Esophagus squamous epithelium (tissue), 5 donors: ENCODE measurements at regions not wholly inside any gene's neighbourhood (a gene's known extent, or its start where the extent isn't known, plus 50 kb on each side); places are given as distances from the start of the nearest gene placed in this dataset.

Experiments used
- DNase-seq: peaks from one replicate; lab custom pipeline; 2025; lab: John Stamatoyannopoulos, UW
- H3K27ac ChIP-seq, 4 donors: fragments of 200-600 bp; sonication (generic); one replicate each; pipeline ENCODE4 v1.5.1; 2016 to 2019; ENCODE audit warnings: mild to moderate bottlenecking in 1 of 4
- H3K27me3 ChIP-seq, 4 donors: fragments of 200-600 bp; sonication (generic); 1 replicate in 3 of 4; 2 replicates in 1 of 4; pipeline versions ENCODE4 v1.5.1 to v1.6.0; 2017 to 2021; ENCODE audit warnings: antibody characterized with exemption in 1 of 4
- H3K36me3 ChIP-seq, 3 donors: fragments of 200-600 bp; sonication (generic); one replicate each; pipeline ENCODE4 v1.5.1; 2016 to 2019
- H3K4me1 ChIP-seq, 3 donors: fragments of 200-600 bp; sonication (generic); one replicate each; pipeline ENCODE4 v1.5.1; 2017 to 2019
- H3K4me3 ChIP-seq, 4 donors: fragments of 200-600 bp; sonication (generic); 1 replicate in 3 of 4; 2 replicates in 1 of 4; pipeline ENCODE4 v1.5.1; 2016 to 2019; ENCODE audit warnings: mild to moderate bottlenecking in 2 of 4, moderate library complexity in 1 of 4
- H3K9me3 ChIP-seq, 3 donors: fragments of 200-600 bp; sonication (generic); one replicate each; pipeline ENCODE4 v1.5.1; 2016 to 2019
- POLR2A ChIP-seq, 4 donors: fragments of 450-650 bp; IDR thresholded peaks; one replicate each; pipeline ENCODE4 v1.6.1; 2017; ENCODE audit warnings: antibody characterized with exemption in 4 of 4, mild to moderate bottlenecking in 4 of 4, moderate library complexity in 3 of 4
- WGBS, 2 donors: methylation state at CpG; one replicate each; pipeline ENCODE4 v1.1.5; 2018; 5-methylcytosine and 5-hydroxymethylcytosine counted together
- intact Hi-C: fragments of 100-400 bp; cut with DNase I; formaldehyde crosslinking; loops from one replicate; pipeline ENCODE4 v1.15.0; 2022
- TF ChIP-seq, protein P1 (sequence below), 6 experiments: fragments of 450-650 bp in 4 of 6; fragments of 200-600 bp in 2 of 6; sonication (generic) in 2 of 6; IDR thresholded peaks; one replicate each; pipeline ENCODE4 v1.5.1; 2016 to 2019; ENCODE audit warnings: antibody characterized with exemption in 6 of 6, mild to moderate bottlenecking in 4 of 6, moderate library complexity in 4 of 6
- donor health status: DM: yes; HTN: yes; CAD: no.

DNA sequence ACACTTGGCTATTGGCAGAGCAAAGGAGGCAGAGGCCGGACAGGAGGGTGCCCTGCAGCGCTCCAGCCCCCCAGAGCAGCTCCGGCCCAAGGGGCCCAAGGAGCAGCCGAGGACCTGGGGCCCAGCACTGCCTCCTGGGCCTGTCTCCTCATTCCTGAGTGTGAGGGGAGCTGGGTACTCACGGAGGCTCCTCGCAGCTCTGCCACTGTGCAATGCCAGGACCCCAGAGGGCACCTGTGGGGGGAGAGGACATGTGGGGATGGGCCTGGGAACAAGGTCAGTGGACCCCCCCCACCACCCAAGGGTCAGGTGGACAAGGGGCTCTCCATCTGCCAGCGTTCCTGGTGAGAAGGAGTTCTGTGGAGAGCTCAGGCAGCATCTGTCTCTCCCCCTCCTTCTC lies 192.6 kb upstream of the PPP1R26 start:
- H3K27ac ChIP-seq: no peak overlapping the region
- H3K27me3 ChIP-seq: peaks cover 0 to 76% (median 0%) of the 10 kb centered on the region in 4 donors
- H3K9me3 ChIP-seq: no peaks in the 10 kb centered on the region
- H3K4me3 ChIP-seq: no peak overlapping the region
- WGBS, 2 donors: 55 to 58% methylated on average over 1 of the region's 7 CpGs
- no peaks in the 10 kb centered on the region for H3K36me3 ChIP-seq
- no peak for DNase-seq
- intact Hi-C loops: no loop called here
- TF ChIP-seq POLR2A (IDR thresholded peaks at IDR 0.05): no peak
- TF ChIP-seq, protein P1, sequence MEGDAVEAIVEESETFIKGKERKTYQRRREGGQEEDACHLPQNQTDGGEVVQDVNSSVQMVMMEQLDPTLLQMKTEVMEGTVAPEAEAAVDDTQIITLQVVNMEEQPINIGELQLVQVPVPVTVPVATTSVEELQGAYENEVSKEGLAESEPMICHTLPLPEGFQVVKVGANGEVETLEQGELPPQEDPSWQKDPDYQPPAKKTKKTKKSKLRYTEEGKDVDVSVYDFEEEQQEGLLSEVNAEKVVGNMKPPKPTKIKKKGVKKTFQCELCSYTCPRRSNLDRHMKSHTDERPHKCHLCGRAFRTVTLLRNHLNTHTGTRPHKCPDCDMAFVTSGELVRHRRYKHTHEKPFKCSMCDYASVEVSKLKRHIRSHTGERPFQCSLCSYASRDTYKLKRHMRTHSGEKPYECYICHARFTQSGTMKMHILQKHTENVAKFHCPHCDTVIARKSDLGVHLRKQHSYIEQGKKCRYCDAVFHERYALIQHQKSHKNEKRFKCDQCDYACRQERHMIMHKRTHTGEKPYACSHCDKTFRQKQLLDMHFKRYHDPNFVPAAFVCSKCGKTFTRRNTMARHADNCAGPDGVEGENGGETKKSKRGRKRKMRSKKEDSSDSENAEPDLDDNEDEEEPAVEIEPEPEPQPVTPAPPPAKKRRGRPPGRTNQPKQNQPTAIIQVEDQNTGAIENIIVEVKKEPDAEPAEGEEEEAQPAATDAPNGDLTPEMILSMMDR (IDR thresholded peaks at IDR 0.05): no peak
- H3K4me1 ChIP-seq: peaks cover 0 to 16% (median 5%) of the 10 kb centered on the region in 3 donors

DNA sequence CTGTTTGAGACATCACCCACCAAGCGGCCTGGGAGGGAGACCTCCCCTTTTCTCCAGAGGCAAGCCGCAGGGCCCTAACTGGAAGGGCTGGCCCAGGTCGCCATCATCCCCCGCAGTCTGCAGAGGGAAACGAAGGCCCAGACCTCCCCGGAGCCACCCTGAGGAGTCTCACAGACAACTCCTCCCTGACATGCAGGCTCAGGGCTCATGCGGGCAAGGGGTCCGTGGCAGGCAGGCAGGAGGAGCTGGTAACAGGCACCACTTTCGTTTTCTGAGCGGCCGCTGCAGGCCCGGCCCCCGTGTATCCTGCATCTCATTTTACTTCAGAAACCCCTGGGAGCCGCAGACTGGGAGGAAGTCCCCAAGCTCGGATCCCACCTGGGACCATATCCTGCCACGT lies 192.0 kb upstream of the PPP1R26 start:
- Histone ChIP-seq H3K9me3 (no peaks in the 10 kb centered on the region), H3K36me3 (no peaks in the 10 kb centered on the region), H3K4me3 (no peak overlapping the region), H3K27me3 (peaks cover 0 to 70% (median 0%) of the 10 kb centered on the region in 4 donors), H3K27ac (no peak overlapping the region), H3K4me1 (peaks cover 0 to 9% (median 0%) of the 10 kb centered on the region in 3 donors)
- intact Hi-C loops: no loop called here
- WGBS, 2 donors: 74 to 84% methylated on average over 7 to 11 of the region's 16 CpGs
- no peak for DNase-seq
- no peak for TF ChIP-seq POLR2A (IDR thresholded peaks at IDR 0.05)
- TF ChIP-seq, protein P1 (IDR thresholded peaks at IDR 0.05): no peak

DNA sequence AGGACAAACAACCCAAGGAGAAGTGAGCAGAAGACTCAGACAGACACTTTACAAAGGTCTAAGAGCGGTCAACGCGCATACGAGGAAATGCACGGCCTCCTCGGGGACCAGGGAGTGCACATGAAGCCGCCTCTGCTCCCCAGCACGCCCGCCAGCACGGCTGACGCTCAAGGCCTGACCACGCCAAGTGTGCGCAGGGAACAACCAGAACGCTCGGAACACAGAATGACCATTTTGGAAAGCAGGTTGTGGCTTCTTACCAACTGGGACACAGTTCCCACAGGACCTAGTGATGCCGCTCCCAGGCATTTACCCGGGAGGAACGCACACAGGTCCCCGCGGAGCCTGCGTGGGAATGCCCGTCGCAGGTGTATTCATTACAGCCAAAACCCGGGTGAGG lies 191.5 kb upstream of the PPP1R26 start:
- Histone ChIP-seq H3K27me3 (peaks cover 0 to 65% (median 0%) of the 10 kb centered on the region in 4 donors), H3K9me3 (no peaks in the 10 kb centered on the region), H3K27ac (no peak overlapping the region), H3K36me3 (no peaks in the 10 kb centered on the region), H3K4me1 (peaks cover 0 to 8% (median 0%) of the 10 kb centered on the region in 3 donors), H3K4me3 (no peak overlapping the region)
- TF ChIP-seq, protein P1 (IDR thresholded peaks at IDR 0.05): no peak
- TF ChIP-seq POLR2A (IDR thresholded peaks at IDR 0.05): no peak
- 85 to 92% methylated on average over 18 to 21 of the region's 24 CpGs for WGBS, 2 donors
- intact Hi-C loops: no loop called here
- no peak for DNase-seq

DNA sequence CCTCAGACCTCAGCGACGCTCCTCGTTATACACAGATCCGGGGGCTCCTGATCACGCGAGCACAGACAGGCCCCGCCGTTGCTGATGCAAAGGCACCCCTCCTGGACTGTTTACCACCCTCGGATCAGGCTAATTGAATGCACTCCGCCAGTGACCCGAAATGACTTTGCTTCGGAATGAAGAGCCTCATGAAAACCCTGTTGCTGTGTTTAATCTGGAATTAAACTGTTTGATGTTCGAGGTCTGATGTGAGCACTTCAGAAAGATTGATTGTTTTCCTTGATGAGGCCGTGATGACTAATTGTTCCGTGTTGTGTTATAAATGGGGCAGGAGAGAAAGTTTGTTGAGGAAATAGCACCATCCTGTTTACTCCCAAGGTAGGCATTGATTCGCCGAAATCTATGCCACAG lies 190.5 kb upstream of the PPP1R26 start:
- DNase-seq: no peak
- peaks cover 0 to 8% (median 0%) of the 10 kb centered on the region in 3 donors for H3K4me1 ChIP-seq
- H3K4me3 ChIP-seq: no peak overlapping the region
- H3K27me3 ChIP-seq: peaks cover 0 to 63% (median 0%) of the 10 kb centered on the region in 4 donors
- WGBS, 2 donors: 23 to 60% methylated on average over 8 to 17 of the region's 17 CpGs
- no peaks in the 10 kb centered on the region for H3K9me3 ChIP-seq
- TF ChIP-seq, protein P1 (IDR thresholded peaks at IDR 0.05): no peak
- TF ChIP-seq POLR2A (IDR thresholded peaks at IDR 0.05): no peak
- intact Hi-C loops: no loop called here
- H3K36me3 ChIP-seq: no peaks in the 10 kb centered on the region
- no peak overlapping the region for H3K27ac ChIP-seq

DNA sequence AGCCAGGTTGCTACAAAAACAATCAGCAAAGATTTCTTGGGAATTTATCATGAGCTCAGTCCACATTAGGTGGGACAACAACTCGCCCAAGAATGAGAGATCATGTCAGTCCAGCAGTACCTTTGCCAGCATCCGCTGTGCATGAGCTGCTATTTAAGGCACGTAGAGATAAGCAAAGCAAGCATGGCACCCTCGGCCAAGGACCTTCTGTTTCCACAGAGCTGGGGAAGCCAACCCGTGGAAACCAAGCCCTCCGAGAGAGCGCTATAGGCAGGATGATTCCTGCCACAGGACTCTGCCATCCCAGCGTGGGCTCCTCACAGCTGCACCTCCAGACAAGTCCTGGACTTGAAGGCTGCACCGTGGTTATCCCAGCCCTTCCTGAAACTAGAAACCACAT lies 189.5 kb upstream of the PPP1R26 start:
- H3K4me1 ChIP-seq: peaks cover 0 to 8% (median 0%) of the 10 kb centered on the region in 3 donors
- H3K27ac ChIP-seq: no peak overlapping the region
- no peak overlapping the region for H3K4me3 ChIP-seq
- H3K9me3 ChIP-seq: no peaks in the 10 kb centered on the region
- TF ChIP-seq, protein P1 (IDR thresholded peaks at IDR 0.05): no peak
- TF ChIP-seq POLR2A (IDR thresholded peaks at IDR 0.05): no peak
- no peak for DNase-seq
- H3K36me3 ChIP-seq: no peaks in the 10 kb centered on the region
- peaks cover 0 to 59% (median 0%) of the 10 kb centered on the region in 4 donors for H3K27me3 ChIP-seq
- intact Hi-C loops: no loop called here
- WGBS, 2 donors: 57 to 90% methylated on average over 2 to 6 of the region's 9 CpGs
